GM12878 (cell line): ENCODE measurements at regions not wholly inside any gene's neighbourhood (a gene's known extent, or its start where the extent isn't known, plus 50 kb on each side); places are given as distances from the start of the nearest gene placed in this dataset.

Experiments
- BCL11A ChIP-seq: IDR thresholded peaks from 2 replicates; pipeline ENCODE4 v1.6.1; 2011; ENCODE audit warnings: low read depth, low read length
- CREM ChIP-seq: IDR thresholded peaks from 2 replicates; pipeline ENCODE4 v1.6.1; 2014; ENCODE audit warnings: antibody characterized with exemption, low read depth
- EZH2 ChIP-seq: IDR thresholded peaks from 2 replicates; pipeline ENCODE4 v1.6.1; 2012; ENCODE audit warnings: low read depth, mild to moderate bottlenecking, control low read depth, inconsistent platforms, low read length, borderline replicate concordance; ENCODE audit not compliant: control insufficient read depth
- MTA2 ChIP-seq: fragments of 450-650 bp; IDR thresholded peaks from 2 replicates; pipeline ENCODE4 v1.6.1; 2016; ENCODE audit warnings: low read depth, mild to moderate bottlenecking, moderate library complexity
- MTA3 ChIP-seq: IDR thresholded peaks from 2 replicates; pipeline ENCODE4 v1.6.1; 2012; ENCODE audit warnings: low read length, inconsistent platforms, borderline replicate concordance
- NFIC ChIP-seq: IDR thresholded peaks from 2 replicates; pipeline ENCODE4 v1.6.1; 2012; ENCODE audit warnings: low read depth, mild to moderate bottlenecking, inconsistent platforms, low read length, moderate library complexity
- RB1 ChIP-seq: fragments of 450-650 bp; formaldehyde crosslinking; IDR thresholded peaks from 2 replicates; pipeline ENCODE4 v1.6.1; 2017; ENCODE audit warnings: mild to moderate bottlenecking, borderline replicate concordance
- ZNF622 ChIP-seq: fragments of 450-650 bp; IDR thresholded peaks from 2 replicates; pipeline ENCODE4 v1.6.1; 2017; ENCODE audit warnings: mild to moderate bottlenecking, inconsistent platforms
- ZSCAN29 ChIP-seq: fragments of 450-650 bp; IDR thresholded peaks from 2 replicates; pipeline ENCODE4 v1.6.1; 2017; ENCODE audit warnings: mild to moderate bottlenecking, moderate library complexity
- TF ChIP-seq, protein P1 (sequence below): fragments of 450-650 bp; IDR thresholded peaks from 2 replicates; pipeline ENCODE4 v1.6.1; 2018; ENCODE audit warnings: mild to moderate bottlenecking, low read depth, moderate library complexity; ENCODE audit not compliant: partially characterized antibody
- TF ChIP-seq, protein P2 (sequence below): IDR thresholded peaks from 2 replicates; pipeline ENCODE4 v1.6.1; 2011; ENCODE audit warnings: borderline replicate concordance, low read depth, mild to moderate bottlenecking, moderate library complexity, low read length; ENCODE audit not compliant: insufficient read depth, poor library complexity, severe bottlenecking
- TF ChIP-seq, protein P3 (sequence below): fragments of 450-650 bp; IDR thresholded peaks from 2 replicates; pipeline ENCODE4 v1.6.1; 2017; ENCODE audit warnings: mild to moderate bottlenecking, low read depth, inconsistent platforms; ENCODE audit not compliant: poor library complexity, severe bottlenecking

GRCh38 chr15:69624816-69625215, 172.2 kb downstream of the RPLP1 start (continued):
- TF ChIP-seq, protein P1, sequence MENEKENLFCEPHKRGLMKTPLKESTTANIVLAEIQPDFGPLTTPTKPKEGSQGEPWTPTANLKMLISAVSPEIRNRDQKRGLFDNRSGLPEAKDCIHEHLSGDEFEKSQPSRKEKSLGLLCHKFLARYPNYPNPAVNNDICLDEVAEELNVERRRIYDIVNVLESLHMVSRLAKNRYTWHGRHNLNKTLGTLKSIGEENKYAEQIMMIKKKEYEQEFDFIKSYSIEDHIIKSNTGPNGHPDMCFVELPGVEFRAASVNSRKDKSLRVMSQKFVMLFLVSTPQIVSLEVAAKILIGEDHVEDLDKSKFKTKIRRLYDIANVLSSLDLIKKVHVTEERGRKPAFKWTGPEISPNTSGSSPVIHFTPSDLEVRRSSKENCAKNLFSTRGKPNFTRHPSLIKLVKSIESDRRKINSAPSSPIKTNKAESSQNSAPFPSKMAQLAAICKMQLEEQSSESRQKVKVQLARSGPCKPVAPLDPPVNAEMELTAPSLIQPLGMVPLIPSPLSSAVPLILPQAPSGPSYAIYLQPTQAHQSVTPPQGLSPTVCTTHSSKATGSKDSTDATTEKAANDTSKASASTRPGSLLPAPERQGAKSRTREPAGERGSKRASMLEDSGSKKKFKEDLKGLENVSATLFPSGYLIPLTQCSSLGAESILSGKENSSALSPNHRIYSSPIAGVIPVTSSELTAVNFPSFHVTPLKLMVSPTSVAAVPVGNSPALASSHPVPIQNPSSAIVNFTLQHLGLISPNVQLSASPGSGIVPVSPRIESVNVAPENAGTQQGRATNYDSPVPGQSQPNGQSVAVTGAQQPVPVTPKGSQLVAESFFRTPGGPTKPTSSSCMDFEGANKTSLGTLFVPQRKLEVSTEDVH: no peak
- TF ChIP-seq, protein P2, sequence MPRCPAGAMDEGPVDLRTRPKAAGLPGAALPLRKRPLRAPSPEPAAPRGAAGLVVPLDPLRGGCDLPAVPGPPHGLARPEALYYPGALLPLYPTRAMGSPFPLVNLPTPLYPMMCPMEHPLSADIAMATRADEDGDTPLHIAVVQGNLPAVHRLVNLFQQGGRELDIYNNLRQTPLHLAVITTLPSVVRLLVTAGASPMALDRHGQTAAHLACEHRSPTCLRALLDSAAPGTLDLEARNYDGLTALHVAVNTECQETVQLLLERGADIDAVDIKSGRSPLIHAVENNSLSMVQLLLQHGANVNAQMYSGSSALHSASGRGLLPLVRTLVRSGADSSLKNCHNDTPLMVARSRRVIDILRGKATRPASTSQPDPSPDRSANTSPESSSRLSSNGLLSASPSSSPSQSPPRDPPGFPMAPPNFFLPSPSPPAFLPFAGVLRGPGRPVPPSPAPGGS: no peak
- TF ChIP-seq BCL11A (no peak), CREM (no peak), RB1 (no peak), MTA2 (no peak), ZSCAN29 (no peak), MTA3 (no peak), EZH2 (no peak), ZNF622 (no peak), NFIC (no peak)
- TF ChIP-seq, protein P3, sequence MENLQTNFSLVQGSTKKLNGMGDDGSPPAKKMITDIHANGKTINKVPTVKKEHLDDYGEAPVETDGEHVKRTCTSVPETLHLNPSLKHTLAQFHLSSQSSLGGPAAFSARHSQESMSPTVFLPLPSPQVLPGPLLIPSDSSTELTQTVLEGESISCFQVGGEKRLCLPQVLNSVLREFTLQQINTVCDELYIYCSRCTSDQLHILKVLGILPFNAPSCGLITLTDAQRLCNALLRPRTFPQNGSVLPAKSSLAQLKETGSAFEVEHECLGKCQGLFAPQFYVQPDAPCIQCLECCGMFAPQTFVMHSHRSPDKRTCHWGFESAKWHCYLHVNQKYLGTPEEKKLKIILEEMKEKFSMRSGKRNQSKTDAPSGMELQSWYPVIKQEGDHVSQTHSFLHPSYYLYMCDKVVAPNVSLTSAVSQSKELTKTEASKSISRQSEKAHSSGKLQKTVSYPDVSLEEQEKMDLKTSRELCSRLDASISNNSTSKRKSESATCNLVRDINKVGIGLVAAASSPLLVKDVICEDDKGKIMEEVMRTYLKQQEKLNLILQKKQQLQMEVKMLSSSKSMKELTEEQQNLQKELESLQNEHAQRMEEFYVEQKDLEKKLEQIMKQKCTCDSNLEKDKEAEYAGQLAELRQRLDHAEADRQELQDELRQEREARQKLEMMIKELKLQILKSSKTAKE: no peak
